SH-SY5Y (cell line): ENCODE measurements at regions not wholly inside any gene's neighbourhood (a gene's known extent, or its start where the extent isn't known, plus 50 kb on each side); places are given as distances from the start of the nearest gene placed in this dataset.

Experiments used
- GATA2 ChIP-seq: IDR thresholded peaks from 2 replicates; pipeline ENCODE4 v1.6.1; 2011; ENCODE audit warnings: mild to moderate bottlenecking, low read depth, low read length
- GATA3 ChIP-seq: IDR thresholded peaks from 2 replicates; pipeline ENCODE4 v1.6.1; 2011; ENCODE audit warnings: low read depth, mild to moderate bottlenecking, low read length, moderate library complexity

GRCh38 chr5:38718771-38719391 lies 126.9 kb upstream of the OSMR start:
- no peak for TF ChIP-seq GATA3
- no peak for TF ChIP-seq GATA2
